ENCODE measurements at regions not wholly inside any gene's neighbourhood (a gene's known extent, or its start where the extent isn't known, plus 50 kb on each side); places are given as distances from the start of the nearest gene placed in this dataset.

GRCh38 chr2:120477198-120477597 lies 131.3 kb downstream of the INHBB start:
- DNase-seq (ENCODE audit: low read depth in 2 of 2), result no peak

- no peak for DNase-seq (ENCODE audit: low read depth in 2 of 2)
Observed at GRCh38 chr2:120477831-120478481, 132.0 kb downstream of the INHBB start.

GRCh38 chr2:120480346-120480902 lies 134.5 kb downstream of the INHBB start:
- DNase-seq (ENCODE audit: low read depth in 2 of 2), result no peak

- DNase-seq (ENCODE audit: low read depth in 2 of 2), result no peak
Observed at GRCh38 chr2:120480903-120481445, 135.0 kb downstream of the INHBB start.

- DNase-seq (ENCODE audit: low read depth in 2 of 2), result no peak
Observed at GRCh38 chr2:120481446-120482194, 135.7 kb downstream of the INHBB start.

GRCh38 chr2:120482334-120482733 lies 136.4 kb downstream of the INHBB start:
- no peak for DNase-seq (ENCODE audit: low read depth in 2 of 2)

- DNase-seq (ENCODE audit: low read depth in 2 of 2), result no peak
Observed at GRCh38 chr2:120483355-120483754, 137.4 kb downstream of the INHBB start.

GRCh38 chr2:120485096-120485495 lies 139.2 kb downstream of the INHBB start:
- DNase-seq (ENCODE audit: low read depth in 2 of 2), result no peak

- DNase-seq (ENCODE audit: low read depth in 2 of 2), result no peak
Observed at GRCh38 chr2:120486441-120486840, 140.5 kb downstream of the INHBB start.

GRCh38 chr2:120486946-120487345 lies 141.0 kb downstream of the INHBB start:
- no peak for DNase-seq (ENCODE audit: low read depth in 2 of 2)

- DNase-seq (ENCODE audit: low read depth in 2 of 2), result no peak
Observed at GRCh38 chr2:120488531-120488930, 142.6 kb downstream of the INHBB start.

- no peak for DNase-seq (ENCODE audit: low read depth in 2 of 2)
Observed at GRCh38 chr2:120489023-120489422, 143.1 kb downstream of the INHBB start.

- DNase-seq (ENCODE audit: low read depth in 2 of 2), result no peak
Observed at GRCh38 chr2:120490091-120490798, 144.3 kb downstream of the INHBB start.

GRCh38 chr2:120491111-120491625 lies 145.2 kb downstream of the INHBB start:
- DNase-seq (ENCODE audit: low read depth in 2 of 2), result no peak

- DNase-seq (ENCODE audit: low read depth in 2 of 2), result no peak
Observed at GRCh38 chr2:120493231-120493630, 147.3 kb downstream of the INHBB start.

GRCh38 chr2:120494446-120494845 lies 148.5 kb downstream of the INHBB start:
- no peak for DNase-seq (ENCODE audit: low read depth in 2 of 2)

GRCh38 chr2:120495586-120495985 lies 149.7 kb downstream of the INHBB start:
- DNase-seq (ENCODE audit: low read depth in 2 of 2), result no peak

GRCh38 chr2:120496235-120496634 lies 150.3 kb downstream of the INHBB start:
- DNase-seq (ENCODE audit: low read depth in 2 of 2), result no peak

GRCh38 chr2:120496759-120497158 lies 150.8 kb downstream of the INHBB start:
- no peak for DNase-seq (ENCODE audit: low read depth in 2 of 2)

- DNase-seq (ENCODE audit: low read depth in 2 of 2), result no peak
Observed at GRCh38 chr2:120497261-120497977, 151.5 kb downstream of the INHBB start.

GRCh38 chr2:120498121-120498520 lies 152.2 kb downstream of the INHBB start:
- no peak for DNase-seq (ENCODE audit: low read depth in 2 of 2)
